NCI-H460 (cell line): ENCODE measurements at regions not wholly inside any gene's neighbourhood (a gene's known extent, or its start where the extent isn't known, plus 50 kb on each side); places are given as distances from the start of the nearest gene placed in this dataset.

Experiments used
- DNase-seq: peaks from one replicate; pipeline ENCODE4 v3.0.0-alpha.2; 2016; ENCODE audit warnings: low read depth; ENCODE audit errors: extremely low read depth

GRCh38 chr1:75079538-75080290 is 54.5 kb upstream of the LHX8 start:
- DNase-seq = peak; percentile 27

DNA sequence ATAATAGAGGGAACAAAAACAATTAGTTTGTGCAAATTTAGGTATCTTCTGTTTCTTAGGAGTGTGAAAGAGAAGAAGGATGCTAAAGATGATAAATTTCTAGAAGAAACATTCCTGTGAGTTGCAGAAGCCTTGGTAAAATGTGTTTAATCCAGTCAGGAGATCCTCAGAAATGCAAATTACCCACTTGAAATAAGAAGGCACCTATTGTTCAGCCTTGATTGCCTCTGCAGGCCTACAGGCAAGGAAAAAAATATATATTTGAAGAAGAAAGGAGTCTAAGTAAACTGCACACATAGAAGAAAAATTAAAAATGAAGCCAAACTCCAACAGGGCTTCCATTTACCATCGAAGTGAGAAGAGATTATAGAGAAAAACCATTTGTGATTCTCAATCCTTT is 51.0 kb upstream of the LHX8 start:
- no peak for DNase-seq

DNA sequence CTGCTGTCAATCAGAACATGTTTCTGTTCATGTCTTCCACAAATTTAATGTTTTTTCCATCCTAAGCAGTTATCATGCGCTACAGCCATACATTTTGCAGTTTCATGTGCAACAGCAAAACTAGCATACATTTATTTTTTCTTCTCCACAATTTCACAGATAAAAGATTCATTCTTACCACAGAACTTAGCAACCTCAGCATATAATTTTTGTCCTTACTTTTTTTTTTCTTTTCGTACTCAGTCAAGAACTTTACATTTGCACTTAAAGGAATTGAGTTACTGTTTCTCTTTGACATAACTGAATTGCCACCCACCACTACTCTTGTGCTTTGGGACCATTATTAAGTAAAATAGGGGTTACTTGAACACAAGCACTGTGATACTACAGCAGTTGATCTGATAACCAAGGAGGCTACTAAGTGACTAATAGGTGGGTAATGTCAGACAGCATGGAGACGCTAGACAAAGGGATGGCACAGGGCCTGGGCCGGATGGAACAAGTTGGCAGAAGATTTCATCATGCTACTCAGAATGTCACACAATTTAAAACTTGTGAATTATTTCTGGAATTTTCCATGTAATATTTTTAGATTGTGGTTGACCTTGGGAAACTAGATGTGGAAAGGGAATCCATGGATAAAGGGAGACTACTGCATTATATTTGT is 50.2 kb upstream of the LHX8 start:
- DNase-seq = peak; percentile 66
